ENCODE measurements at regions not wholly inside any gene's neighbourhood (a gene's known extent, or its start where the extent isn't known, plus 50 kb on each side); places are given as distances from the start of the nearest gene placed in this dataset.
"Not testable (repeated sequence)": the region's sequence is repeated elsewhere in the genome, so short reads cannot be mapped to it uniquely, and the experiment has no call there.

DNA sequence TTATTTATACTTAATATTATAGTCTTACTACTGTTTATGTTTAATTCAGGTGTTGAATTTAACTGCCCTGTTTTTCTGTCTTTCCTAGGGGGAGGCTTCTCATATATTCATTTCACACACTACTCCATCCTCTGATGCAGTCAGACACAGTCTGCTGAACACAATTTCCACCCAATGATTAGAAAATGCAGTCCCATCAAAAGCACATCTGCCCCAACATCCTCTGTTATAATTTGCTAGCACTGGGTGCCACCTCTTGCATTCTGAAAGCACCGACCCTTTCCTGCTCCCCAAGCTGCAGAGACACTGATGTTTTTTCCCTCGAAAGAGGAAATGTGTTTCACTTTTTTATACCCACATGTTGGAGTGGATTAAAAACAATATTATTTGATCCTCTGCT lies 474.7 kb downstream of the PID1 start:
- intact Hi-C loops (cut with micrococcal nuclease), result no loop called here

DNA sequence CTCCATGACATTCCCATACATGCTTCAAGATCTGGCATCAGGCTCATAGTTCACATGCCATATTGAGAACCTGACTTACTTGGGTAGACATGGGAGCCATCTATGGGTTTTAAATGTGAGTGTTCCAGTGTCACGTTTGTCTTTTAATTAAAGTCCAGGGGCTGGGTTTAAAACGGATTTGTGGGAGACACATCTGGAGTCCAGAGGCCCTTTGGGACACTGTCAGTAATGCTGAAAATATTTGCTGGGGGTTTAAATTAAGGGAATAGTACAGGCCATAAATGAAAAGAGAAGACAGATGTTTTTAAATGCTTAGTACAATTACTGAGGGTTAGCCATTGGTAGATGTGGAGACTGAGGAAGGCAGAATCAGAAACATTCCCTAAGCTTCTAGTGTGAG lies 478.0 kb downstream of the PID1 start:
- intact Hi-C loops (cut with micrococcal nuclease), result no loop called here

DNA sequence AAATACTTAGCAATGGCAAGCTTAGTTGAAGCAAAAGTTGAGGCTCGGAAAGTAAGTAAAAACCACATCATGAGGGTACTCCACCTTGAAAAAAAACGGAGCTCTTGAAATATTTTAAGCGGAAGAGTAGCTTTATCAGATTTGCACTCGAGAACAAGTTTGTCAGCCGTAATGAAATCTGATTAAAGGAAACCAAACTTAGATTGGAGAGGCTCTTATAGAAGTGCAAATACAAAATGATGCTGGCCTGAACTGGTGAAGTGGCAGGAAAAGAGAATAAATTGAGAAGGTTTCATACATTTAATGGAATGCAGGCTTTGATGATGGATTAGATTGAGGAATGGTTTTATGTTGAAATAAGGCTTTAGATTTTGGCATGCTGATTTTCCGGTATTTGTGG lies 484.2 kb downstream of the PID1 start:
- intact Hi-C loops (cut with micrococcal nuclease), result no loop called here

DNA sequence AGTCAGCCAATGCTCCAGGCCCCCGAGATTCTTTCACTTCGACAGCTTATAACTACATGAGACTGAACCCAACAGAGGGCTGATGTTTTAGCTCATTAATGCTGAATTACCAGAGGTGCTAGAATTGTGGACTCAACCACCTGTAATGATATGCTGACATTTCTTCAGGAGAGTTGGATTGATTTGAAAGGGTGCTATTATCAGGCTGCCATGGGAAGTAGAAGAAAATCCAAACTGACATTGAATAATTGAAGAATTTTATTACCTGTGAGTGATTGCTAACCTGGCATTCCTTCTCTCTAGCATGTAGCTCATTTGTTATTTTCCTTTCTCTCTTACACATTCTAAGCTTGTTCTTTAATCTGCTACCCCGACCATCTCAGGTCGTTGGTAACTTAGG lies 488.8 kb downstream of the PID1 start:
- intact Hi-C loops (cut with micrococcal nuclease), result no loop called here

DNA sequence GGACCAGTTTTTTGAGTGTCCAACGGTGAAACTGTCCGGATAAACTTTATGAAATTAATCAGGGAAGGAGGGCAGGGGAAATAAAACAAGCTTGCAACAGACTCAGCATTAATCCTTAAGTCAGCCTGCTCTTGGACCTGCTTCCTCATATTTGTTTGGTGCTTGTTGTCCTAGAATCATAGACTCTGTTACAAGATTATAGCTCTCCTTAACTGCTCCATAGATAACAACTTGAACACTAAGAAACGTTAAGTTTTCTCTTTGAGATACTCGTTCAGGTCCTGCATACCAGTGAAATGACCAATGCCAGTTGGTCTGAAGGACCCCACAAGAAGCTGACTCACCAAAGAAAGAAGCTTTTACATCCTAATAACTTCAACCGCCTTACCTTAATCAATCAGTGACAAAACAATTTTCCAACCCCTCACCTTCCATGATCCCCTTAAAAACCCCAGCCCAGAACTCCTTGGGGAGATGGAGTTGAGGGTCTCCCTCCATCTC lies 493.2 kb downstream of the PID1 start:
- intact Hi-C loops (cut with micrococcal nuclease), result no loop called here

DNA sequence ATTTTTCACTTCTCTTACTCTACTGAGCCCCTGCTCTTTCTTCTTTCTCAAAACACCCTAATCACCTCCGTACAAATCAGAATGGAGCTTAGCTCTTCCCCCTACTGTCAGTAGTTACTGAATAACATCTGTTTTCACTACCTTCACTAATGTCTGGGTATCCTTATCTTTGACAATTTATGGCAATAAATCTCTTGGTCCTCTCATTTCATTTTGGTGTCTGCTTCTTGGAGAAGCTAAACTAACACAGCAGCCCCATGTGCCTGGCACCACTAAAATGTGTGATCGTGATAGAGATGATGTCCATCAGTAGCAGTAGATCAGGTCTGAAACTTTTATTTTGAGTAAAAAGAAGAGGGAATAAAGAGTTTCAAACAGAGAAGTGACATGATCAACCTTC lies 496.5 kb downstream of the PID1 start:
- intact Hi-C loops (cut with micrococcal nuclease), result no loop called here

DNA sequence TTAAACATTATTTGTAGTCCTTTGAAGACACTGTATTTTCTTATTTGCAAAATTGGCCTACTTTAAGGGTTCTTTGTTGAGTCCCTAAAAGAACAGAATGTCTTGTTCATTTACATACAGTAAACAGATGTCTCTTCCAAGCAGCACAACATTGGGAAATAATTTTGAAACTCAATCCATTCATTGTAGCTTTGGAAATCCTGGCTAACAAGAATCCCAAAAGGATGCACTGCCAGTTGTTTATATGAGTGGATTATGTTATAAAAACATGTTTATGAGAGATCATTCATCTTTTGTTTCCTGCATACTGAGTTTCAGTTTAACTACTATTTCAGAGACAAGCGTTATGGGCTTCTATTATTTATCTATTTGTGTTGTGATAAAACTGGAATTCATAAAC lies 499.3 kb downstream of the PID1 start:
- intact Hi-C loops (cut with micrococcal nuclease), result no loop called here

DNA sequence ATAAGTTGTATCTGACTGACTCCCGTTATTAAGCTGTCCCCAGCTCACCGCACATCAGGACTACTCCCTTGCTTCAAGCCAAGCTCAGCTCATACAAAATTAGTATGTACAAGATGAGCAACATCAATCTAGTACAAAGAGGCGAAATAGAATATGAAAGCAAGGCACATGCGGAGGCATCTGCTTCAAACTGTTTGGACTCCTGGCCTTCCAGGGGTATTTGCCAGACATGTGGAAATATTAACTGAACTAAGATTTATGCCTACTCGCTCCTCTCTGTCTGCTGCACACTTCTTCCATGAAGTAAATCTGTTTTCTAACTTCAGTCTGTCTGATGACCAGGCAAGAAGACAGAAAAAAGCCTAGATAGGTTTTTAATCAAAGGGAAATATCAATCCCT lies 499.8 kb downstream of the PID1 start:
- intact Hi-C loops (cut with micrococcal nuclease), result no loop called here

DNA sequence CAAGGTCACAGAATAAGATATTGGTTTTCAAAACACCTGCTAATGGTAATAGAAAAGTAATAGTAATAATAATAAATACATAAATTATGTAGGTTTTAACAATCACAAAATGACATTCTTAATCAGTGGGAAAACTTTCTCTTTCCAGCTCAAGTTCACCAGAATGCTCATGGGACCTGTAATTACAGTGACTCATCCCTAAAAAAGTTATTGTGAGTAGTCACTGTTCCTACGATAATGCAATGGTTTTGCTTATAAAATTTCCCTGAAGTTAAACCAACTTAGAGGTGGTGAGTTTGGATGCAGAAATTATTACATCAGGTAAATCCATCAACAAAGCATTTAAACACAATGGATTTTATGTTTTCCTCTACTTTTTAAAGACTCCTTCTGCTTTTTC lies 502.3 kb downstream of the PID1 start:
- intact Hi-C loops (cut with micrococcal nuclease), result no loop called here

DNA sequence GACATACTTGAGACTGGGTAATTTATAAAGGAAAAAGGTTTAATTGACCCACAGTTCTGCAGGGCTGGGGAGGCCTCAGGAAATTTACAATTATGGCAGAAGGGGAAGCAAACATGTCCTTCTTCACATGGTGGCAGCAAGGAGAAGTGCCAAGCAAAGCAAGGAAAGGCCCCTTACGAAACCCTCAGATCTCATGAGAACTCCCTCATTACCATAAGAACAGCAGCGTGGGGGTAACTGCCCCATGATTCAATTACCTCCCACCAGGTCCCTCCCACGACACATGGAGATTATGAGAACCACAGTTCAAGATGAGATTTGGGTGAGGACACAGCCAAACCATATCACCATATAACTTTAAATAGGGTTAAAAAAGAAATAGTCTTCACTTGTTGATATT lies 502.9 kb downstream of the PID1 start:
- intact Hi-C loops (cut with micrococcal nuclease), result not testable (repeated sequence)

DNA sequence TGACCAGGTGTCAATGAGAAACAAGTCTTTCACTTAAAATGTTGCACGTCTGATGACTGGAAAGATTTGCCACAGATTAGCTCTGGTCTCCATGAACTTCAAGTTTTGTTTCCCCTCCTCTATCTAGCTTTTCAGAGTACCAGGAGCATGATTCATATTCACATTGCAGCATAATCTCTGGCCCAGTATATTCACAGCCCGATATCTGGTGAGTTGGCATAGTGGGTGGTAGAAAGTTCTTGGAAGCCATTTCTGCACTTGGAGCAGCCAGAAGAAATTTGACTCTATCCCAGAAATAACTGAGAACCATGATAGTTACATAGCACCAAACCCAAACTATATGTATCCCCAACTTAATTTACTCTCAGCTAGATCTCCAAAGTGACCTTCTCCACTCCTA lies 503.9 kb downstream of the PID1 start:
- intact Hi-C loops (cut with micrococcal nuclease), result no loop called here

DNA sequence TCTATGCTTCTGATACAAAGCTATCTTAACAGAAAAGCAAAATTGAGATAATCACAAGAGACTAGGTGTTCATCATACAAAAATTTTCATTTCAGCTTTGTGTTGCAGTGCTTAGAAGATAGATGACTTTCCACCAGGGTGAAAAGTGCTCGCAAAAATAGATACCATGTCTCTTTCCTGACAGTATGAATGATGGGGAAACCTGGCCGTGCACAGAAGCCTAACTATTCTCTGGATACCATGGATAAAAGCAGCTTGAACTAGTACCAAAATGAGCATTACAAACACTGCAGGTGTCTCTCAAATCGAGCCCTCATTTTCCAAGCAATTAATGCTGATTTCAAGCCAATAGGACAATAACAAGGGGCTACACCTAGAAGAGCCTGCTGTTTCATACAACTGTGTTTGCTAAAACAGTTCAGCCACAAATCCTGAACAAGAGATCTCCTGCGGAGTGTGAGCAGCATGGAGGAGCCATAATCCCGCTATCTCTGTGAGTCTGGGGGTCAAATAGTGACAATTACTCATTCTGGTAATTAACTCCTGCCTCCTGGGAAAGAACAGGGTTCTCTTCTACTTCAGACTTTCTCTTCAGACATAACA lies 507.6 kb downstream of the PID1 start:
- intact Hi-C loops (cut with micrococcal nuclease), result no loop called here

DNA sequence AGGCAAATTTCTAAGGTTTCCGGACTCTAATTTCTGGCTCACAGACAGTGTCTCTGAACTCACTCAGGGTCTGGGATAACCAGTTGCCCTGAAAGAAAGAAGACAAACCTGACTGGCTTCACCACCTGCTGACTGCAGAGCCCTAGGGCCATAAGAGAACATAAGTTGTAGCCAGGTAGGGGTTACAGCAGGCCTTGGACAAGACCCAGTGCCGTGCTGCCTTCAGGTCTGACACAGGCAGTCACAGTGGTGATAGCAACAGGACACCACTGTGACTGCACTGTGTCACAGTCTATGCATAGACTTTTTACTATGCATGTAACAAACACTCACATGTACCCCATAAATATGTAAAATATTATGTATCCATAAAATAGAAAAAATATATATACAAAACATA lies 508.5 kb downstream of the PID1 start:
- intact Hi-C loops (cut with micrococcal nuclease), result no loop called here

DNA sequence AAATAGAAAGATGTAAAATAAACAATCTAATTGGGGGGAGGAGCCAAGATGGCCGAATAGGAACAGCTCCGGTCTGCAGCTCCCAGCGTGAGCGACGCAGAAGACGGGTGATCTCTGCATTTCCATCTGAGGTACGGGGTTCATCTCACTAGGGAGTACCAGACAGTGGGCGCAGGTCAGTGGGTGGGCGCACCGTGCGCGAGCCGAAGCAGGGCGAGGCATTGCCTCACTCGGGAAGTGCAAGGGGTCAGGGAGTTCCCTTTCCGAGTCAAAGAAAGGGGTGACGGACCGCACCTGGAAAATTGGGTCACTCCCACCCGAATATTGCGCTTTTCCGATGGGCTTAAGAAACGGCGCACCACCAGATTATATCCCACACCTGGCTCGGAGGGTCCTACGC lies 515.4 kb downstream of the PID1 start:
- intact Hi-C loops (cut with micrococcal nuclease), result not testable (repeated sequence)

DNA sequence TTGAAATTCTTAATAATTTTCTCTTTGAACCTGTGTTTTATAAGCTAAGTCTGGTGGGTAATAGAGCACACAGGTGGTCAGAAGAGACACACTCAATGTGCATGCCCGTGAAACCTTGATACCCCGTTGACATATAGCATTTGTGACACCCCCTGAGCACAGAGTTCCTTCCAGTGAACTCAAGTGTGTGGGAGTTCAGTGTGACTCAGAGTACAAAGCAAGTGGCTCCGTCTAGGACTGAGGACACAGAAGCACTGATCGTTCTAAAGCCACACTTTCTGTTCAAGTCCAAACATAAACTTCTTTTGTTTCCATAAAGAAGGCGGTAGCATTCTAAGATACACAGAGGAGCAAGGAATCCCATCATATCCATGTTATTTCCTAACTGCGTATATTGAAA lies 523.6 kb downstream of the PID1 start:
- intact Hi-C loops (cut with micrococcal nuclease), result no loop called here

DNA sequence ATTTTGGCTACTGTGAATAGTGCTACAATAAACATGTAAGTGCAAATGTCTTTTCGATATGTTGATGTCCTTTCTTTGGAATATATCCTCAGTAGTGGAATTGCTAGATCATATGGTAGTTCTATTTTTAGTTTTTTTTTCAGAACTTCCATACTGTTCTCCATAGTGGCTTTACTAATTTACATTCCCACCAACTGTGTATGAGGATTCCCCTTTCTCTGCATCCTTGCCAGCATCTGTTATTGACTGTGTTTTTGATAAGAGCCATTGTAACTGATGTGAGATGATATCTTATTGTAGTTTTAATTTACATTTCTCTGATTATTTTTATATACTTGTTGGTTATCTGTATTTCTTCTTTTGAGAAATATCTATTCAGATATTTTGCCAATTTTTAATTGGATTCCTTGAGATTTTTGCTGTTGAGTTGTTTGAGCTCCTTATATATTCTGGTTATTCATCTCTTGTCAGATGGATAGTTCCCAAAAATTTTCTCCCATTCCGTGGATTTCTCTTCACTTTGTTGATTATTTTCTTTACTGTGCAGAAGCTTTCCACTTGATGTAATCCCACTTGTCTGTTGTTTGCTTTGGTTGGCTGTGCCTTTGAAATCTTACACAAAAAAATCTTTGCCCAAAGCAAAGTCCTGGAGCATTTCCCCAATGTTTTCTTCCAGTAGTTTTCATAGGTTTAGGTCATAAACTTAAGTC lies 532.3 kb downstream of the PID1 start:
- intact Hi-C loops (cut with micrococcal nuclease), result no loop called here

DNA sequence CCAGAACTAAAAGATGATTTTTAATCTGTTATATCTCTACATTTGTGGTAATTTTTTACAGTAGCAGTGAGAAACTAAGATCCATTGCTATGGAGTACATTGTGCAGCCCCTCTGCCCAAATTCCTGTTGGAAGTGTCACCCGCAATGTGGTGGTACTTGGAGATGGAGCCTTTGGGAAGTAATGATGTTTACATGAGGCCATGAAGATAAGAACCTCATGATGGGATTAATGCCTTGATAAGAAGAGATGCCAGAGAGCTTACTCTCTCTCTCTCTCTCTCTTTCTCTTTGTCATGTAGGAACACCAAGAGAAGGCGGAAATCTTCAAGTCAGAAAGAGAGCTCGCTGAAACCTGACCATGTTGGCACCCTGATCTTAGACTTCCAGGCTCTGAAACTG lies 535.4 kb downstream of the PID1 start:
- intact Hi-C loops (cut with micrococcal nuclease), result no loop called here

DNA sequence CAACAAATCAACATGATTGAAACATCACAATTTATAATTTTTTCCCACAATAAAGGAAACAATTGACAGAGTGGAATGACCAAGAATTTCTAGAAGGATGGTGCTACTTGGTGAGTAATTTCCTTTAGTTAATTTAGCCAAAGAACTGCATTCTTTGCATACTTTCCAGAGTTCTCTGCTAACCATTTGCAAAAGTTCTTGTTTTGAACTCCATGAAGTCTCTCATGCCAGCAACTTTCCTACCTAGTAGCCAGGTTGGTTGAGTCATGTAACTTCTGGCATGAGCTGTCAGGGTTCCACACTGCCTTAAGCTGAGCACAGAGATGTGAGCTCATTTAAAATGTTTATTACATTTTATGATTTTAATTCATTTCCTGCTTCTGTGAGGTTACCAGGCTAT lies 539.6 kb downstream of the PID1 start:
- intact Hi-C loops (cut with micrococcal nuclease), result no loop called here

DNA sequence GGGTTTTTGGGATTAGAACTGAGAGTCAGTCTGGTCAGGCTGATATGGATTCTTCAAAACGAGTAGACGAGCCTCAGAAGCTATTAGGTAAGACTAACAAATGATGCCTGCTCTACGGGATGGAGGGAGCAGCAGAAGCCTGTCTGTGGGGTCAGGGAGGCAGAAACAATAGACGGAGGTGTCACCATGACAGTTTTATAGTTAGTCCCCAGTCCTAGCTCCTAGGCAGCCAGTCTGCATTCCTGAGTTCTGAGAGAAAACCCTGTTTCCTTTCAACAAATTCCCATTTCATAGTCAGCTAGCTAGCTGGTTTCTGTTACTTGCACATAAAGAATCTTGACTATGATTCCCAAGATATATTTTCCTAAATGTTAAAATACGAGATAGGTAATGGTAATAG lies 542.1 kb downstream of the PID1 start:
- intact Hi-C loops (cut with micrococcal nuclease), result no loop called here

DNA sequence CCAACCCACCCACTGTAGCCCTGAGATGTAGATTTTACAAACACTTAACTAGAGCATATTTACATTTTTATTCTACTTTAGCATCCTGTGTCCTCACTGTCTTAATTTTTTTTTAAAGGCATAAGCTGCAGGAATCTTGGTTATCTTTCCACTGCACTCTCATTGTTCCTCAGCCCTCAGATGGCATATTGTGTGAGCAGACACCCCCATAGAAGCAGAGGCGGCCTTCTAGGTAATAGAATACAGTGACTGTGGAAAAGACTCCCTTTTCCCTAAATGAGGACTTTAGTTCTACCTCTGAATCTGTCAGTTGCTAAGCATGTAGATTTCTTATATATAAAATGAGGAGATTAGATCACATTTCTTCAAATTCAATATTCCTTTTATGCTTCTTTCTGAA lies 543.5 kb upstream of the SPHKAP start:
- intact Hi-C loops (cut with micrococcal nuclease), result no loop called here

DNA sequence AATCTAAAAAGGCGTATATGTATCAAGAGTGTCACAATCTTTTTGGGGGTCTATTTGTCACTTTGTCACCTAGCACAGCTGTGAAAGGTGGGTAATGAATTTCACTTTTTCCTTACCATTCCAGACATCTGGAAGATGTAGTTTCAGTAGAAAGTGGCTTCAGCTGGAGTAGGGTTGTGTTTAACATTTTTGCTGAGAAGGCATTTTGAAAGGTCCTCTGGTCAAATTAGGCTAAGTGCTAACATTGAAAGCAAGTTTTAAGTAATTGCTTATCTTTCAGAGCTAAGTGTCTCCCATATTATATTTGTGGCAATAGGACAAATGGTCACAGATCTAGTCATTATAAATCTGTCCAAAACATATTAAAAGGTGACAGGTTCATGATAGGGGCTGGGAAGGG lies 542.1 kb upstream of the SPHKAP start:
- intact Hi-C loops (cut with micrococcal nuclease), result no loop called here

DNA sequence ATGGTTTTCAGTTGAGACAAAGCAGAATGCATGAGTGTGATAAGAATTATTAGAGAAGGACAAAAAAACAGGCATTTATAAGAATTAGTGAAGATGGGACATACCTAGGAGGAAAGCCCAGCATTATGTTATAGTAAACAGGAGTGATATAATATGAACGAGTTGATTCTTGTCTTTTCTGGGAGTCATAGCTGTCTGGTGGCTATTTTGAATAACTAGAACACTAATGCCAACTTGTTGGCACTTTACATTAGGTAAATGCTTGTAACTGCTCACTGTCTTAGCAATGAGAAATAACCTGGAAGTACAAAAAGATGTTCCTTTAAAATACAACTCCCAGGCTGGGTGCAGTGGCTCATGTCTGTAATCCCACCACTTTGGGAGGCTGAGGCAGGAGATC lies 540.8 kb upstream of the SPHKAP start:
- intact Hi-C loops (cut with micrococcal nuclease), result no loop called here

DNA sequence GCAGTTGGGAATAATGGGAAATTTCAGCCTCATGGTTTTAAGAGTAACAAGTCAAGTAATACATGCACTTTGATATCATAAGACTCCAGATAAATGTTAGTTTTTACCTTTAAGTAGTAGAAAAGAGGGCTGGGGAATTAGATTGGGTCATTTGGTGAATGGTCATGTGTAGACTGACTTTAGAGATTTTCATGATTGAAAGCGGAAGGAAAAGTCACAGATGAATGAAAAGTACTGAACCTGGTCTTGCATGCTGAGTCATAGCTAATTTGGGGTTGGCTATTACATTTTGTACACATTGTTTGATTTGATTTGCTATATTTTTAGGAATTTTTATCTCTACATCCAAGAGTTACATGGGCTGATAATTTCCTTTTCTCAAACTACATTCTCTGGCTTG lies 539.4 kb upstream of the SPHKAP start:
- intact Hi-C loops (cut with micrococcal nuclease), result no loop called here

Measured in T-helper 1 cell treated with Interleukin-12 subunit alpha and Interleukin-12 subunit beta and Interleukin-4 antibody, amounts not matched to agents 30 ng/mL and 1 ng/mL, for 36 hours (primary cell).